ENCODE measurements at regions not wholly inside any gene's neighbourhood (a gene's known extent, or its start where the extent isn't known, plus 50 kb on each side); places are given as distances from the start of the nearest gene placed in this dataset.

GRCh38 chr18:30915336-30915988 lies 127.1 kb downstream of the DSC3 start:
- WGBS, 2 experiments (ENCODE audit: extremely low coverage in 1 of 2, insufficient coverage in 1 of 2, insufficient read length in 1 of 2, insufficient replicate concordance in 2 of 2, low coverage in 1 of 2, low lambda C conversion rate in 2 of 2, missing lambda C conversion rate in 1 of 2): 89% methylated on average over 4 of the region's 4 CpGs; no CpG with 5 or more reads in 1 of the 2 experiments
- POLR2A ChIA-PET (ENCODE audit: partially characterized antibody): no interaction called here
- CTCF ChIA-PET (ENCODE audit: partially characterized antibody): no interaction called here
- no peak for TF ChIP-seq POLR2A (IDR thresholded peaks at IDR 0.05; ENCODE audit: control extremely low read depth in 1 of 2, low read depth in 2 of 2, low read length in 2 of 2)

More at GRCh38 chr18:30915336-30915988, 127.1 kb downstream of the DSC3 start:
- no peak overlapping the region for H2BK5ac ChIP-seq (ENCODE audit: low read depth, low read length)
- H2AFZ ChIP-seq (ENCODE audit: low read length): no peak overlapping the region
- no peak overlapping the region for H2BK15ac ChIP-seq (ENCODE audit: low read length)
- no peaks in the 10 kb centered on the region for H3K79me1 ChIP-seq (ENCODE audit: low read depth, low read length)
- H3K9me3 ChIP-seq (ENCODE audit: insufficient read depth in 2 of 2, low read depth in 1 of 2, low read length in 1 of 2): no peaks in the 10 kb centered on the region
- no peak overlapping the region for H3K27ac ChIP-seq (ENCODE audit: low read depth, low read length)
- H4K20me1 ChIP-seq (replicated peaks in 1 of 2; ENCODE audit: control insufficient read depth in 1 of 2, insufficient read depth in 2 of 2, low read length in 2 of 2): no peaks in the 10 kb centered on the region
- H4K5ac ChIP-seq (ENCODE audit: insufficient read length, low read depth, low read length): no peak overlapping the region
- no peak overlapping the region for H3K4me2 ChIP-seq (ENCODE audit: insufficient read depth in 1 of 2, low read depth in 2 of 2, low read length in 2 of 2)
- H3K9ac ChIP-seq (replicated peaks in 1 of 4; ENCODE audit: extremely low read depth in 1 of 4, low read depth in 3 of 4, low read length in 3 of 4): no peak overlapping the region
- no peak overlapping the region for H3K14ac ChIP-seq (ENCODE audit: insufficient read length)
- H3K18ac ChIP-seq (ENCODE audit: extremely low read depth, low read length): no peak overlapping the region
- no peaks in the 10 kb centered on the region for H3K27me3 ChIP-seq (replicated peaks in 1 of 4; ENCODE audit: control insufficient read depth in 3 of 4, extremely low read depth in 1 of 4, insufficient read depth in 3 of 4, low read length in 3 of 4)
- H3K23ac ChIP-seq (ENCODE audit: insufficient read length): no peak overlapping the region
- no peak overlapping the region for H2BK12ac ChIP-seq (ENCODE audit: low read depth, low read length)
- H4K8ac ChIP-seq (ENCODE audit: extremely low read depth, insufficient read depth, low read length): no peak overlapping the region
- FAIRE-seq: no peak
- H2BK20ac ChIP-seq (ENCODE audit: low read length): no peak overlapping the region
- H3K4me1 ChIP-seq (replicated peaks in 1 of 4; ENCODE audit: control insufficient read depth in 3 of 4, insufficient read depth in 4 of 4, low read length in 3 of 4): no peaks in the 10 kb centered on the region
- DNase-seq (ENCODE audit: low read depth in 1 of 2, low spot score in 2 of 2): no peak
- no peaks in the 10 kb centered on the region for H3K23me2 ChIP-seq (ENCODE audit: low read depth, low read length)
- H3K4ac ChIP-seq (replicated peaks; ENCODE audit: insufficient read length, low read depth, low read length): no peak overlapping the region
- H3K4me3 ChIP-seq (ENCODE audit: extremely low read depth in 1 of 4, insufficient read depth in 2 of 4, low read depth in 3 of 4, low read length in 4 of 4): no peak overlapping the region
- no peak overlapping the region for H2AK5ac ChIP-seq (ENCODE audit: low read depth, low read length)
- no peaks in the 10 kb centered on the region for H3K36me3 ChIP-seq (ENCODE audit: control insufficient read depth in 2 of 4, insufficient read depth in 4 of 4, low read length in 3 of 4)
- H3K56ac ChIP-seq (replicated peaks; ENCODE audit: insufficient read length, low read depth, low read length): no peak overlapping the region
- no peaks in the 10 kb centered on the region for H3K79me2 ChIP-seq (ENCODE audit: control insufficient read depth in 1 of 2, insufficient read depth in 2 of 2, low read length in 2 of 2)
- H4K91ac ChIP-seq (replicated peaks; ENCODE audit: insufficient read length, low read length): no peak overlapping the region
- H2BK120ac ChIP-seq (replicated peaks; ENCODE audit: low read depth, low read length): no peak overlapping the region
